Erythroblast (primary cell): ENCODE measurements at regions not wholly inside any gene's neighbourhood (a gene's known extent, or its start where the extent isn't known, plus 50 kb on each side); places are given as distances from the start of the nearest gene placed in this dataset.

Source experiments
- DNase-seq, 2 experiments: peaks; one replicate each; lab custom pipeline; 2025; lab: John Stamatoyannopoulos, UW
- GATA1 ChIP-seq: IDR thresholded peaks from 2 replicates; pipeline ENCODE4 v1.6.1; 2011; ENCODE audit warnings: low read depth, mild to moderate bottlenecking, control low read depth, low read length, moderate library complexity
- POLR2A ChIP-seq: IDR thresholded peaks from 2 replicates; pipeline ENCODE4 v1.6.1; 2011; ENCODE audit warnings: mild to moderate bottlenecking, low read length

GRCh38 chr2:15881676-15882075 is 58.7 kb upstream of the MYCN start:
- TF ChIP-seq GATA1 (no peak), POLR2A (no peak)
- DNase-seq: no peak

- no peak for TF ChIP-seq POLR2A
- TF ChIP-seq GATA1: no peak
Observed at GRCh38 chr2:15882761-15883497, 57.4 kb upstream of the MYCN start.

GRCh38 chr2:15883684-15884083 is 56.7 kb upstream of the MYCN start:
- DNase-seq: no peak
- TF ChIP-seq GATA1: no peak
- TF ChIP-seq POLR2A: no peak

More at GRCh38 chr2:15882761-15883497, 57.4 kb upstream of the MYCN start:
- no peak for DNase-seq

- TF ChIP-seq GATA1 (no peak), POLR2A (no peak)
- DNase-seq: no peak
Observed at GRCh38 chr2:15884790-15885189, 55.6 kb upstream of the MYCN start.

- no peak for TF ChIP-seq POLR2A
- TF ChIP-seq GATA1: no peak
- no peak for DNase-seq
Observed at GRCh38 chr2:15886231-15886630, 54.1 kb upstream of the MYCN start.

GRCh38 chr2:15889442-15890123 is 50.8 kb upstream of the MYCN start:
- DNase-seq: no peak
- TF ChIP-seq POLR2A: no peak
- TF ChIP-seq GATA1: no peak

GRCh38 chr2:15890124-15890754 is 50.1 kb upstream of the MYCN start:
- no peak for TF ChIP-seq POLR2A
- TF ChIP-seq GATA1: no peak
- DNase-seq: no peak
